ENCODE measurements at regions not wholly inside any gene's neighbourhood (a gene's known extent, or its start where the extent isn't known, plus 50 kb on each side); places are given as distances from the start of the nearest gene placed in this dataset.

DNA sequence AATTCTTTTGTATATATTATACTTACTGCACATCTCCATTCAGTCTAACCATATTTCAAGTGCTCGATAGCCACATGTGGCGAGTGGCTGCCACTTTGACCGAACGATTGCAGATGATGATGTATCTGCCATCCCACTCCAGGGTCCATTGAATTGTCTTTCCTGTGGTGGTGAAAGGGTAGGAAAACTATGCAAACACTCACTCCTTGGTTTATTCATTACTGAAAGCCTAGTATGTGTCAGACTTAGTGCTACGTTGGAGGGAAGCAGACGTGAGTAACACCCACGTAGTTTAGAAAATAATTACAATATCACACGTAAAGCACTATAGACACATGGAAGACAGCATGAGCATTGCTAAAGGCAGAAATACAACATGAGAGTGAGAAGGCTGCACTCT lies 353.7 kb downstream of the CSNK1G3 start:
- H3K36me3 ChIP-seq = no peaks in the 10 kb centered on the region
- H3K27me3 ChIP-seq = no peaks in the 10 kb centered on the region
- H3K4me3 ChIP-seq = no peak overlapping the region
- H3K9me3 ChIP-seq (replicated peaks) = no peaks in the 10 kb centered on the region
- DNase-seq = no peak
- no peak overlapping the region for H3K27ac ChIP-seq
- no peaks in the 10 kb centered on the region for H3K4me1 ChIP-seq

DNA sequence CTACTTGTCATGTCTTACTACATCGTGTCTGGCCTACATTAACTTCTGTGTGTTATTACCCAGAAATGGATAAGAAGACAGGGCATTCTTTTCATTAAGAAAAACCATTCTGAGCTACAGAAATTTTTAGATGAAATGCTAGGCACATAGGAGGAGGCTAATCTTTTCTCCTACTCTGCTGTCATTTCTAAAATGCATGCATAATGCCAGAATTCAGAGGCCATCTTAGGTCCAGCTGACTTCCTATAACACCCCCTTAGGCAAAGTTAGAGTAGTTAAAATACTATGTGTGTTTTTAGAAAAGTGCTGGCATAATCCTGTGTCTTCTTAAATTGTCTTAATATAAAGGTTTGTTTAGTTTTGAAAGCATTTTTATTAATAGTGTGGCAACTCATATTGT lies 352.6 kb downstream of the CSNK1G3 start:
- no peaks in the 10 kb centered on the region for H3K9me3 ChIP-seq (replicated peaks)
- no peak overlapping the region for H3K27ac ChIP-seq
- no peaks in the 10 kb centered on the region for H3K36me3 ChIP-seq

DNA sequence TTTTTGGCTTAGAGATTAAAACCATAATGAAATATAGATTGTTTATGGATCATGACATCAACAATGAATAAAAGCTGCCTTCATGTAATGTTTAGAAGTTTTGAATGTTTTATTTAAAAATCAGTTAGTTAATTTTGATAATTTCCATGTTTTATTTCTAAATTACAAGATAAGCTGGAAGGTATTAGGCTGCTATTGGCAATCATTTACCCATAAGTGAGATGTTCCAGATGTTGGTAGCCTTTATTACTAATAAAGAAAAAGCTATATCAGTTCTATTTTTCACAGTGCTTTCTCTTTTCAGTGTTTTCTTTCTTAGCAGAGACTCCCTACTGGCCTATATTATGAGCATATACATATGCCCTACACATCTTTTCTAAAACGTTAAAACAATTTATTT lies 347.0 kb downstream of the CSNK1G3 start:
- H3K9me3 ChIP-seq (replicated peaks) = no peaks in the 10 kb centered on the region; the same call in 1 of the 2 replicates
- no peaks in the 10 kb centered on the region for H3K36me3 ChIP-seq
- DNase-seq = no peak
- no peak overlapping the region for H3K4me3 ChIP-seq
- no peaks in the 10 kb centered on the region for H3K4me1 ChIP-seq
- H3K27ac ChIP-seq = no peak overlapping the region
- no peaks in the 10 kb centered on the region for H3K27me3 ChIP-seq

More for the DNA sequence above, 352.6 kb downstream of the CSNK1G3 start:
- DNase-seq = no peak
- H3K4me3 ChIP-seq = no peak overlapping the region
- H3K27me3 ChIP-seq = no peaks in the 10 kb centered on the region
- no peaks in the 10 kb centered on the region for H3K4me1 ChIP-seq

DNA sequence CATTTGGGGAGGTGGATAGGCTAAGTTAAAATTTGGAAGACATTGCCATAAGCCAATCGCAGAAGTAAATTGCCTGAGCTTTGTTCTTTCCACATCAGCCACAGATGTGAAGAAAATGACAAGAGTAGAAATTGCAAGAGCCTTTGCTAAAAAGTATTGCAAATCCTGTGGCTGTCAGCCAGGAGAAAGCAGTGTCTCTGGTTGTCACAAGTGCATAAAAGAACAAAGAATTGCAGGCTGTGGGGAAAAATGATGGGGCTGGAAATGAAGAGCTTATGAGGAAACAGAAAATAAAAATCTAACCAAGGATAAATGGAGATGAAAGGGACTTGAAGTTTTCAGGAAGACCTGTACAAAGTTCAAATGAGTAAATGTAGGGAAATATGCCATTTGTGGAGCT lies 344.8 kb downstream of the CSNK1G3 start:
- H3K36me3 ChIP-seq = no peaks in the 10 kb centered on the region
- no peak overlapping the region for H3K27ac ChIP-seq
- H3K9me3 ChIP-seq (replicated peaks) = no peaks in the 10 kb centered on the region; the same call in 1 of the 2 replicates
- H3K27me3 ChIP-seq = no peaks in the 10 kb centered on the region
- no peaks in the 10 kb centered on the region for H3K4me1 ChIP-seq
- H3K4me3 ChIP-seq = no peak overlapping the region
- no peak for DNase-seq

DNA sequence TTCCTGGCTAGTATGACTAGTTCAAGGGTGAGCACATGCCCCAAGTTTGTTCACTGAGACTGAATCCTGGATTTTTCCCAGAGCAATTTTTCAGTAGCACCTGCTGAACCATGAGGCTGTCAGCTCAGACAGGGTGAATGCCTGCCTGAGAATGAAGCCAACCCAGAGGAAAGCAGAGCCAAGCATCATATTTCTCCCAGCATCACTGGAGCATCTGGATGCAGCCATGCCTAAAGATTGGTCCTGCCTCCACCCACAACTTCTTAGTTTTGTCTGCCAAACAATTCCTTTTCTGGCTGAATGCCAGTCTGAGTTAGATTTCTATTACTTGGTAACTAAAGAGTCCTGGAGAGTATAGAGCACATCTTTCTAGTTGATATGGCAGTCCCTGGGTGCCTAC lies 343.6 kb downstream of the CSNK1G3 start:
- H3K27me3 ChIP-seq = no peaks in the 10 kb centered on the region
- H3K4me1 ChIP-seq = no peaks in the 10 kb centered on the region
- no peak overlapping the region for H3K4me3 ChIP-seq
- H3K27ac ChIP-seq = no peak overlapping the region
- no peaks in the 10 kb centered on the region for H3K36me3 ChIP-seq
- peak in 1 of 2 experiments; percentile 40 for DNase-seq
- no peaks in the 10 kb centered on the region; the same call in 1 of the 2 replicates for H3K9me3 ChIP-seq (replicated peaks)

DNA sequence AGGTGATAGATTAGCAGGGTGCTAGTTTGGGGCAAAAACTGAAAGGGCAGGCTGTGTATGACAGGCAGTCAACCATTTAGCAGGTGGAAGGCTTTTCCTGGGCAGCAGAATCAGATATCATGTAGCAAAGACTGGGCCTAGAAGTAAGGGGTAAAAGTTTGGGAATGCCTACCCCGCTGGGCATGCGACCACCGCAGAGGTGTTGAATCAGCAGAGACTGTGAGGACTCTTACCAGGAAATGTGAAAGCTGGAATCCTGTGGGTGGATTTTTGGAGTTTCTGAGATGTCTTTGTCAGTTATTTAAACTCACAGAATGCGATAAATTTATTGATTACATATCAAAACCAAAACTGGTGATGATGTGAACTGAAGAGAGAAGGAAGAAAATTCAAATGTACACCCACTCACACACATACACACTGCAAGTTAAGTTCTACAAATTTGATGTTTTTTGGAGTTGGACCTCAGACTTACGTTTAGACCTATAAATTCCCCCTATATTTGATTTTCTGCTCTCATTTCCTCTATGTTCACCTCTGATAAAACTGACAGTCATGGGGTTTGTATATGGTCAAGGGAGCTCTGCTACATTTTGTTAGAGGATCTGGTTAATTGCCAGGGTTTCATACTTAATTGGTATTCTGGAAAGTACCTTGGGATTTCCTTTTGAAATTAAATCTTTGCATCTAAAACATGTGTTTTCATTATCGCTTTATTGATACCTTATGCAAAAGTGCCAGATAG lies 333.6 kb downstream of the CSNK1G3 start:
- 0 out of 2 replicates have a peak, but pooled peaks cover 6% of the 10 kb centered on the region for H3K4me1 ChIP-seq
- H3K27me3 ChIP-seq = no peaks in the 10 kb centered on the region
- H3K27ac ChIP-seq = 0 out of 2 replicates have a peak overlapping the region, but pooled peaks have one; percentile 17
- H3K4me3 ChIP-seq = no peak overlapping the region
- peak in 1 of 2 experiments; percentile 5 for DNase-seq
- no peaks in the 10 kb centered on the region for H3K36me3 ChIP-seq
- 0 out of 2 replicates have a peak, but pooled peaks cover 6% of the 10 kb centered on the region for H3K9me3 ChIP-seq (replicated peaks)

DNA sequence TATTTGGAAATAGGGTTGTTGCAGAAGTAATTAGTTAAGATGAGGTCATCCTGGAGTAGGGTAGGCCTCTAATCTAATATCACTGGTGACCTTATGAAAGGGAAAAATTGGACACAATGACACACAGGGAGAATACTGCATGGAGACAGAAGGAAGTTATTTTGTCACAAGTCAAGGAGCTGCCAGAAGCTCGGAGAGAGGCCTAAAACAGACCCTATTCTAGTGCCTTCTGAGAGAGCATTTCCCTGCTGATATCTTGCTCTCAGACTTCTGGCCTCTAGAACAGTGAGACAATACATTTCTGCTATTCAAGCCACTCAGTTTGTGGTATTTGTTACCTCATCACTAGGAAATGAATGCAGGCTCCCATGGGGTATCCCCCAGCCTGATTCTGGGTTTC lies 332.9 kb downstream of the CSNK1G3 start:
- Histone ChIP-seq H3K4me1 (0 out of 2 replicates have a peak, but pooled peaks cover 6% of the 10 kb centered on the region), H3K4me3 (no peak overlapping the region), H3K9me3 (replicated peaks) (0 out of 2 replicates have a peak, but pooled peaks cover 6% of the 10 kb centered on the region), H3K27ac (0 out of 2 replicates have a peak overlapping the region, but pooled peaks have one; percentile 17), H3K27me3 (no peaks in the 10 kb centered on the region), H3K36me3 (no peaks in the 10 kb centered on the region)
- DNase-seq = no peak

DNA sequence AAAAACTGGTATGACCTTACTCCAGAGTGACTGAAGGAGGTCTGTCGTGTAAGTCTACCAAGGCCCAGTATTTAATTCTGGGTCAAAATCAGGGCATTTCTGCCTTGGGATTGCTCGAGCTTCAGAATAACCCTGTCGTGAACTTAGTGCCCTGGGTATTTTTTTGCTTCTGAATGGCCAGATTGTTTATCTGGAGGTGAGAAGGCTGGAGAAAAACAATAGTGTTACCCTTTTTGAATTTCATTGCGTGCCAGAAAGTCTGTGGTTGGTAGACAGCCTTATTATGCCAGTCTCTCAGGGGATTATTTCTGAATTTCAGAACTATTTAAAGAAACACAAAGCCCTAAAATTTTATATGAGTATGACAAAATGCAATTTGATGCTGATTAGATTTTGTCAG lies 323.4 kb downstream of the CSNK1G3 start:
- Histone ChIP-seq H3K9me3 (replicated peaks) (no peaks in the 10 kb centered on the region), H3K36me3 (no peaks in the 10 kb centered on the region), H3K4me3 (no peak overlapping the region), H3K27me3 (no peaks in the 10 kb centered on the region), H3K27ac (peak overlapping the region; percentile 30; the same call in 1 of the 2 replicates), H3K4me1 (peaks cover 13% of the 10 kb centered on the region)
- peak in 1 of 2 experiments; percentile 34 for DNase-seq

DNA sequence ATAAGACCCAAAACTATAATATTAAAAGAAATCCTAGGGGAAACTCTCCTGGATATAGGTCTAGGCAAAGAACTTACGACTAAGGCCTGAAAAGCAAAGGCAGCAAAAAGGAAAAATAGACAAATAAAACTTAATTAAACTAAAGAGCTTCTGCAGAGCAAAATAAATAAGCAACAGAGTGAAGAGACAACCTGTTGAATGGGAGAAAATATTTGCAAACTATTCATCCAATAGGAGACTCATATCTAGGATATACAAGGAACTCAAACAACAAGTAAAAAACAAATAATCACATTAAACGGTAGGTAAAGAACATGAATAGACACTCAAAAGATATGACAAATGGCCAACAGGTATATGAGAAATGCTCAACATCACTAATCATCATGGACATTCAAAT lies 318.6 kb downstream of the CSNK1G3 start:
- DNase-seq = no peak
- Histone ChIP-seq H3K27ac (no peak overlapping the region), H3K27me3 (no peaks in the 10 kb centered on the region), H3K4me1 (peaks cover 6% of the 10 kb centered on the region), H3K4me3 (no peak overlapping the region), H3K36me3 (no peaks in the 10 kb centered on the region; the same call in 1 of the 2 replicates), H3K9me3 (replicated peaks) (0 out of 2 replicates have a peak, but pooled peaks cover 2% of the 10 kb centered on the region)

DNA sequence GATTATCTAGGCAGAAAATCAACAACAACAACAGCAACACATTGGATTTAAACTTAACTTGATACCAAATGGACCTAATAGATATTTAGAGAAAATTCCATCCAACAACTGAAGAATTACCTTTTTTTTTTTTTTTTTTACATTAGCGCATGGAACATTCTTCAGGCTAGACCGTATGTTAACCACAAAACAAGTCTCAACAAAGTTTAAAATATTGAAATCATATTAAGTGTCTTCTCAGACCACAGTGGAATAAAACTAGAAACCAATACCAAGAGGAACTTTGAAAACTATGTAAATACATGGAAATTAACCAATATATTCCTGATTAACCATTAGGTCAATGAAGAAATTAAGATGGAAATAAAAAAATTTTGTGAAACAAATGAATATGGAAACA lies 315.8 kb downstream of the CSNK1G3 start:
- no peak overlapping the region for H3K4me3 ChIP-seq
- H3K9me3 ChIP-seq (replicated peaks) = 0 out of 2 replicates have a peak, but pooled peaks cover 2% of the 10 kb centered on the region
- H3K27me3 ChIP-seq = no peaks in the 10 kb centered on the region
- no peaks in the 10 kb centered on the region; the same call in 1 of the 2 replicates for H3K36me3 ChIP-seq
- no peaks in the 10 kb centered on the region for H3K4me1 ChIP-seq
- H3K27ac ChIP-seq = no peak overlapping the region
- DNase-seq = no peak

DNA sequence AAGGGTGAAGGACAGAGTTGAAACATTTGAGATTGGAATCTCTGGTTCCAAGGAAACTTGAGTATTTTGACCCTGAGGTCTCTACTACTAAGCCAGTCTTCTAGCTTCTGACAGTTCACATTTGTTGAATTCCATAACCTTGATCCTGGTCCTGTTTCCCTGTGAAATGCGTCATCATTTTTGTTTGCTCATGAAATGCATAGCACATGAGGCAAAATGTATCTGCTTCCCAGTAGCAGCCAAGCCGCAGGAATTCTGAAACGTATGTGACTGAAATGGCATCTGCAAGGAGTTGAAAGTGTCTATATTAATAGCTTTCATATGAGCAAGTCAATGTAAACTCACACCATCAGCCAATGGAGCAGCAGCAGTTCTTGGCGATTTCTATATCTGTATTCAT lies 307.9 kb downstream of the CSNK1G3 start:
- H3K4me1 ChIP-seq = peaks cover 34% of the 10 kb centered on the region
- no peaks in the 10 kb centered on the region for H3K36me3 ChIP-seq
- peak overlapping the region; percentile 14 for H3K4me3 ChIP-seq
- DNase-seq = peak; percentile 86 to 93
- peak overlapping the region; percentile 81 for H3K27ac ChIP-seq
- no peaks in the 10 kb centered on the region for H3K27me3 ChIP-seq
- H3K9me3 ChIP-seq (replicated peaks) = no peaks in the 10 kb centered on the region

DNA sequence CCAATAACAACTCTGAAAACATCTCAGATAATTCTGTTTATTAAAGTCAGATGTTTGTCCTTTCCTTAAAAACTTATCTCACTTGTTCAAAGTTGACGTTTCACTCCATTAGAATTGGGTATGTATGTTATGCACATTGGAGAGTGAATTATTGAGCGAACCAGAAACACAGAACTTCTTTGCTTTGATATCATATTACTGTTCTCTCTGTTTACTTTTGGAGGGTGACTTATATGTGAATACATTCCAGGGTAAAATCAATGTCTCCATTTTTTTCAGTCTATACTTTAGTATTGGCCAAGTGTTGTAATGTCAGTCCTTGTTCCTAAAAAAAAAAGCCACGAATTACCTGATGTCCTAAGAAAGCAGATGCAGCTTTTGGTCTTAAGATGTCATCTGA lies 307.4 kb downstream of the CSNK1G3 start:
- Histone ChIP-seq H3K4me3 (no peak overlapping the region), H3K4me1 (peaks cover 39% of the 10 kb centered on the region), H3K27ac (peak overlapping the region; percentile 81), H3K27me3 (no peaks in the 10 kb centered on the region), H3K36me3 (no peaks in the 10 kb centered on the region), H3K9me3 (replicated peaks) (no peaks in the 10 kb centered on the region)
- no peak for DNase-seq

DNA sequence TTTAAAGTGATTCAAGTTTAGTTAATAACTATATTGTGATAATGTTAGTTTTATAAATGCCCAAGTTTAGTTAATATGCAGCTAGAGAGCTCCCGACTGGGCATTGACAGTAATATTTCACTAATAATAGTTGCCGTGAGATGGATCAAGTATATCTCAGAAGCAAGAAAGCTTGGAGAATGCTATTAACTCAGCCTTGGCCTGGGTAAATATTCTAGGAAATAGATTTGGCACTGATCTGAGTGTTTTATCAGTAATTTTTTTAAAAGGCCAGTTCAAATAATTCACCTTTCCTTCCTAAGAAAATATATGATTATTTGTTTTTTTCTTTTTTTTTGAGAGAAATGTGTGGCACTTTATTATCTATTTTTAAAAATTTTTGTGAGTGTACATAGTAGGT lies 305.3 kb downstream of the CSNK1G3 start:
- H3K4me1 ChIP-seq = peaks cover 58% of the 10 kb centered on the region
- no peaks in the 10 kb centered on the region for H3K9me3 ChIP-seq (replicated peaks)
- no peak overlapping the region for H3K27ac ChIP-seq
- H3K36me3 ChIP-seq = no peaks in the 10 kb centered on the region
- H3K4me3 ChIP-seq = no peak overlapping the region
- H3K27me3 ChIP-seq = no peaks in the 10 kb centered on the region
- no peak for DNase-seq

DNA sequence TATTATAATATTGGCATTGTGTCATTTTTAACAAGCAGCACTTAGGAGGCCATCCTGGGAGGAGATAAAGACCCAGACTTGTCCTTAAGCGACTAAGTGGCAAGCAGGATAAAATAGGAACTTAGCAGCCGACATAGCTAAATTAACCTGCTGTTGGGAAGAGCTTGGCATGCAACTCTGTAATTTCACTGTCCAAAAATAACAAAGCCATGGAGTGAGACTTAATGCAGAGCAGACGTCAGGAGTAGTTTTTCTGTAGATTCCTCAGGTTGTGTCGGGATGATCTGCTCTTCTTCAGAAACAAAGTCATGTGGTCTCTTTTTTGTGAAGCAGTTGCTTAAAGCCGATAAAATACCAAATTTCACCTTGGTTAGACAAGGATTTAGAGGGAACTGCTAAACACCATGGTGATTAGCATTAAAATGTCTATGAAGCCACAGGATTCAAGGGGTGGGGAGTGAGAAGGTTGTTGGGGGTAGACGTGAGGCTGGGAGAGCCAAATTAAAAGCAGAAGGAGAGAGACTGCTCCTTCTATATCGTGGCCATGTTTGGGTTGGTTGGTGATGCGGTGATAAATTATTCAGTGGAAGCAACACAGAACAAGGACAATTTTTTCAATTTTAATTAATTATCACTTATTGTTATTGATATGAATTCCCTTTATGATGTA lies 303.0 kb downstream of the CSNK1G3 start:
- no peaks in the 10 kb centered on the region for H3K27me3 ChIP-seq
- no peaks in the 10 kb centered on the region for H3K9me3 ChIP-seq (replicated peaks)
- peaks cover 66% of the 10 kb centered on the region for H3K4me1 ChIP-seq
- no peaks in the 10 kb centered on the region for H3K36me3 ChIP-seq
- DNase-seq = peak; percentile 26 to 58
- peak overlapping the region; percentile 45 for H3K4me3 ChIP-seq
- H3K27ac ChIP-seq = peak overlapping the region; percentile 83

DNA sequence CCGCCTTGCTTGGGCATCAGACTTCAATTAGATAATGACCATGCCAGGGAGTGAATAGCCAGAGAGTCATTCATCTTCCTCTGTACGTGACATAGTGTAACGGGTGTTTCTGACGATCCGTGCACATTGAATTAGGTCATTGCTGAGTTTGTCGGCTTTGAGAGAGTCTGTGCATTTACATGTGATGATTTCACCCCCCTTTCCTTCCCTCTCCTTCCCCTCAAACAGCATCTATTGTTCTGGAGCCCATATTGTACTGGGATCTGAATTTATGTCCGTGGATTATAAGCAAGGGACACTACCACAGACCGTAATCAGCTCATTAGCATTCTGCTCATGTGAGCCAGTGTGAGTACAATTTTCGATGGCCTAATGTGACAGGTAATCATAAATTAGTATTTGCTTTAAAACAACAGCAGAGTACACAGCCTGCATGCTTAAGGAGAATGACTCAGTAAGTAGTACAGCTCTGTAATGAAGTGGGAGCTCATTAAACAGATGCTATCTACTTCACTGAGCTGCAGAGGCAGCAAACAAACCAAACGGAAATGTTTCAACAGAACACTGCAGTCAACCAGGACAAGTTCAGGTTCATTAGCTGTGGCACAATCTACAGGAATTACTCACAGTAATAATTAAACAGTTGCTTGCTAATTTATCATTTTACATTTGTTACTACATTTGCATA lies 302.1 kb downstream of the CSNK1G3 start:
- no peaks in the 10 kb centered on the region for H3K9me3 ChIP-seq (replicated peaks)
- peak; percentile 43 to 68 for DNase-seq
- H3K4me3 ChIP-seq = peak overlapping the region; percentile 45
- H3K36me3 ChIP-seq = no peaks in the 10 kb centered on the region
- peaks cover 63% of the 10 kb centered on the region for H3K4me1 ChIP-seq
- no peaks in the 10 kb centered on the region for H3K27me3 ChIP-seq
- peak overlapping the region; percentile 83 for H3K27ac ChIP-seq

Measured in SJCRH30 (cell line).